Small intestine (tissue), 7 donors: ENCODE measurements at regions not wholly inside any gene's neighbourhood (a gene's known extent, or its start where the extent isn't known, plus 50 kb on each side); places are given as distances from the start of the nearest gene placed in this dataset.

Experiments used
- DNase-seq, 2 donors: peaks; one replicate each; pipeline versions ENCODE4 v3.0.0 to v3.0.0-alpha.2; 2013
- FAIRE-seq: peaks from 2 replicates; lab custom pipeline; 2012; peaks lifted over from hg19 to GRCh38; lab: Jason Lieb, UNC
- H3K27ac ChIP-seq, 3 donors: one replicate each; pipeline ENCODE4 v1.5.1; 2013; ENCODE audit warnings: low read length in 2 of 3, mild to moderate bottlenecking in 2 of 3, control low read depth in 1 of 3, inconsistent platforms in 1 of 3, low read depth in 1 of 3, moderate library complexity in 1 of 3
- H3K27me3 ChIP-seq, 3 donors: one replicate each; pipeline ENCODE4 v1.6.1; 2013; ENCODE audit warnings: low read length in 3 of 3, inconsistent platforms in 1 of 3; ENCODE audit not compliant: control insufficient read depth in 3 of 3, insufficient read depth in 3 of 3
- H3K36me3 ChIP-seq, 3 donors: one replicate each; pipeline ENCODE4 v1.6.1; 2013; ENCODE audit warnings: low read length in 3 of 3, inconsistent platforms in 1 of 3, low read depth in 1 of 3, mild to moderate bottlenecking in 1 of 3, moderate library complexity in 1 of 3; ENCODE audit not compliant: control insufficient read depth in 3 of 3, insufficient read depth in 2 of 3
- H3K4me1 ChIP-seq, 3 donors: one replicate each; pipeline ENCODE4 v1.6.1; 2013; ENCODE audit warnings: low read length in 2 of 3, inconsistent platforms in 1 of 3, low read depth in 1 of 3, mild to moderate bottlenecking in 1 of 3, moderate library complexity in 1 of 3; ENCODE audit not compliant: control insufficient read depth in 3 of 3, insufficient read depth in 2 of 3
- H3K4me3 ChIP-seq, 3 donors: one replicate each; pipeline ENCODE4 v1.5.1; 2013; ENCODE audit warnings: low read length in 3 of 3, control low read depth in 1 of 3, inconsistent platforms in 1 of 3, low read depth in 1 of 3, mild to moderate bottlenecking in 1 of 3, moderate library complexity in 1 of 3
- H3K9me3 ChIP-seq, 2 donors: one replicate each; pipeline ENCODE4 v1.6.1; 2013; ENCODE audit warnings: low read depth in 1 of 2, low read length in 1 of 2; ENCODE audit not compliant: control insufficient read depth in 2 of 2, insufficient read depth in 1 of 2
- WGBS, 3 donors: extraction: QIAGEN DNeasy Blood & Tissue Kit; methylation state at CpG; one replicate each; pipeline ENCODE4 v1.1.7; 2013; 5-methylcytosine and 5-hydroxymethylcytosine counted together
- donor health status: healthy with polysubstance abuse.
- donor health status: control.
- donor health status: control.
- donor health status: Bipolar disorder and iron deficiency.
- donor health status: healthy.

- no peaks in the 10 kb centered on the region for H3K9me3 ChIP-seq
- H3K27me3 ChIP-seq, result no peaks in the 10 kb centered on the region
- no peak for DNase-seq
- H3K27ac ChIP-seq, result no peak overlapping the region
- WGBS, 3 donors, result 67 to 74% (median 68%) methylated on average over 3 of the region's 3 CpGs
- H3K4me3 ChIP-seq, result no peak overlapping the region
- no peaks in the 10 kb centered on the region for H3K4me1 ChIP-seq
- H3K36me3 ChIP-seq, result no peaks in the 10 kb centered on the region
- no peak for FAIRE-seq
Measured at GRCh38 chr20:60957621-60958020, 294.4 kb upstream of the CDH4 start.

- DNase-seq (no peak), FAIRE-seq (no peak)
- no peak overlapping the region for H3K4me3 ChIP-seq
- no peak overlapping the region for H3K27ac ChIP-seq
- H3K4me1 ChIP-seq, result no peaks in the 10 kb centered on the region
- H3K36me3 ChIP-seq, result no peaks in the 10 kb centered on the region
- H3K9me3 ChIP-seq, result no peaks in the 10 kb centered on the region
- no peaks in the 10 kb centered on the region for H3K27me3 ChIP-seq
- 63 to 66% (median 64%) methylated on average over 3 of the region's 3 CpGs for WGBS, 3 donors
Measured at GRCh38 chr20:60959971-60960370, 292.1 kb upstream of the CDH4 start.

GRCh38 chr20:60960500-60960899 is 291.6 kb upstream of the CDH4 start:
- H3K36me3 ChIP-seq, result no peaks in the 10 kb centered on the region
- H3K9me3 ChIP-seq, result no peaks in the 10 kb centered on the region
- no peak overlapping the region for H3K4me3 ChIP-seq
- no peaks in the 10 kb centered on the region for H3K27me3 ChIP-seq
- WGBS, 3 donors, result 61 to 80% (median 73%) methylated on average over 5 of the region's 5 CpGs
- H3K27ac ChIP-seq, result no peak overlapping the region
- FAIRE-seq, result no peak
- DNase-seq, result no peak
- H3K4me1 ChIP-seq, result no peaks in the 10 kb centered on the region

GRCh38 chr20:60961551-60961950 is 290.5 kb upstream of the CDH4 start:
- Histone ChIP-seq H3K27ac (no peak overlapping the region), H3K9me3 (no peaks in the 10 kb centered on the region), H3K36me3 (no peaks in the 10 kb centered on the region), H3K4me3 (no peak overlapping the region), H3K4me1 (no peaks in the 10 kb centered on the region), H3K27me3 (no peaks in the 10 kb centered on the region)
- FAIRE-seq (no peak), DNase-seq (no peak)
- WGBS, 3 donors, result 89 to 95% (median 94%) methylated on average over 7 of the region's 7 CpGs

- H3K27me3 ChIP-seq, result no peaks in the 10 kb centered on the region
- H3K36me3 ChIP-seq, result no peaks in the 10 kb centered on the region
- H3K4me3 ChIP-seq, result no peak overlapping the region
- H3K4me1 ChIP-seq, result no peaks in the 10 kb centered on the region
- no peak overlapping the region for H3K27ac ChIP-seq
- DNase-seq (no peak), FAIRE-seq (no peak)
- H3K9me3 ChIP-seq, result no peaks in the 10 kb centered on the region
- WGBS, 3 donors, result 31 to 60% (median 40%) methylated on average over 6 of the region's 6 CpGs
Measured at GRCh38 chr20:60962367-60963045, 289.6 kb upstream of the CDH4 start.

- Histone ChIP-seq H3K4me1 (no peaks in the 10 kb centered on the region), H3K4me3 (no peak overlapping the region), H3K27ac (no peak overlapping the region), H3K27me3 (no peaks in the 10 kb centered on the region), H3K9me3 (no peaks in the 10 kb centered on the region), H3K36me3 (no peaks in the 10 kb centered on the region)
- 32 to 36% (median 34%) methylated on average over 3 of the region's 3 CpGs for WGBS, 3 donors
- FAIRE-seq, result no peak
- no peak for DNase-seq
Measured at GRCh38 chr20:60963146-60963545, 288.9 kb upstream of the CDH4 start.

- no peak overlapping the region for H3K27ac ChIP-seq
- H3K36me3 ChIP-seq, result no peaks in the 10 kb centered on the region
- no peak for FAIRE-seq
- no peaks in the 10 kb centered on the region for H3K4me1 ChIP-seq
- no peaks in the 10 kb centered on the region for H3K9me3 ChIP-seq
- no peaks in the 10 kb centered on the region for H3K27me3 ChIP-seq
- no peak for DNase-seq
- 79 to 88% (median 86%) methylated on average over 4 of the region's 4 CpGs for WGBS, 3 donors
- H3K4me3 ChIP-seq, result no peak overlapping the region
Measured at GRCh38 chr20:60964911-60965310, 287.1 kb upstream of the CDH4 start.

- no peak overlapping the region for H3K4me3 ChIP-seq
- no peak for DNase-seq
- no peak overlapping the region for H3K27ac ChIP-seq
- WGBS, 3 donors, result 79 to 80% (median 80%) methylated on average over 8 to 9 of the region's 9 CpGs
- no peak for FAIRE-seq
- no peaks in the 10 kb centered on the region for H3K4me1 ChIP-seq
- H3K36me3 ChIP-seq, result no peaks in the 10 kb centered on the region
- H3K27me3 ChIP-seq, result no peaks in the 10 kb centered on the region
- no peaks in the 10 kb centered on the region for H3K9me3 ChIP-seq
Measured at GRCh38 chr20:60966031-60966430, 286.0 kb upstream of the CDH4 start.

GRCh38 chr20:60966766-60967165 is 285.3 kb upstream of the CDH4 start:
- 84 to 90% (median 90%) methylated on average over 19 of the region's 19 CpGs for whole genome bisulfite sequencing, 3 donors
- no peaks in the 10 kb centered on the region for H3K36me3 ChIP-seq
- H3K27ac ChIP-seq, result no peak overlapping the region
- DNase-seq (no peak), FAIRE-seq (no peak)
- no peaks in the 10 kb centered on the region for H3K9me3 ChIP-seq
- H3K4me1 ChIP-seq, result no peaks in the 10 kb centered on the region
- H3K27me3 ChIP-seq, result no peaks in the 10 kb centered on the region
- no peak overlapping the region for H3K4me3 ChIP-seq
